CD4-positive, CD25-positive, alpha-beta regulatory T cell (primary cell): ENCODE measurements at regions not wholly inside any gene's neighbourhood (a gene's known extent, or its start where the extent isn't known, plus 50 kb on each side); places are given as distances from the start of the nearest gene placed in this dataset.

ENCODE experiments used
- ATAC-seq, 2 donors: fragments of 150-1000 bp; cut with Tn5 transposase; one replicate each; pipeline ENCODE4 v1.10.0; 2021; ENCODE audit warnings: low read depth in 2 of 2, moderate number of reproducible peaks in 2 of 2, moderate library complexity in 1 of 2
- DNase-seq, 3 donors: peaks; one replicate each; pipeline versions ENCODE4 v3.0.0 to v3.0.0-alpha.2; 2012 to 2022; ENCODE audit warnings: mixed read lengths in 1 of 3
- H3K27ac ChIP-seq: one replicate; pipeline ENCODE4 v1.7.0; 2013; ENCODE audit warnings: mild to moderate bottlenecking, low read length; ENCODE audit not compliant: insufficient read depth, poor library complexity, severe bottlenecking
- H3K27me3 ChIP-seq: one replicate; pipeline ENCODE4 v1.7.0; 2013; ENCODE audit warnings: low read length; ENCODE audit not compliant: control insufficient read depth, insufficient read depth
- H3K36me3 ChIP-seq: one replicate; pipeline ENCODE4 v1.7.0; 2013; ENCODE audit warnings: mild to moderate bottlenecking, low read length, moderate library complexity; ENCODE audit not compliant: control insufficient read depth, insufficient read depth
- H3K4me1 ChIP-seq: 2 replicates; pipeline ENCODE4 v1.7.0; 2013; ENCODE audit warnings: mild to moderate bottlenecking, low read length; ENCODE audit not compliant: insufficient read depth, control insufficient read depth, poor library complexity, severe bottlenecking
- H3K4me3 ChIP-seq: one replicate; pipeline ENCODE4 v1.7.0; 2013; ENCODE audit warnings: low read depth, mild to moderate bottlenecking, low read length, moderate library complexity
- H3K9me3 ChIP-seq, 2 experiments: 1 replicate in 1 of 2; 2 replicates in 1 of 2; pipeline ENCODE4 v1.7.0; 2013; ENCODE audit warnings: low read length in 2 of 2, mild to moderate bottlenecking in 1 of 2, moderate library complexity in 1 of 2; ENCODE audit not compliant: control insufficient read depth in 2 of 2
- H3K27ac Mint-ChIP-seq, 3 donors: one replicate each; pipeline ENCODE4 v1.8.0; 2020 to 2022; ENCODE audit warnings: mild to moderate bottlenecking in 3 of 3, mixed read lengths in 3 of 3, moderate library complexity in 2 of 3
- H3K27me3 Mint-ChIP-seq: one replicate; pipeline ENCODE4 v1.8.0; 2022; ENCODE audit warnings: mild to moderate bottlenecking, mixed read lengths
- H3K36me3 Mint-ChIP-seq: one replicate; pipeline ENCODE4 v1.8.0; 2020; ENCODE audit warnings: mixed read lengths
- H3K4me1 Mint-ChIP-seq, 4 donors: one replicate each; pipeline ENCODE4 v1.8.0; 2020 to 2022; ENCODE audit warnings: mixed read lengths in 4 of 4, mild to moderate bottlenecking in 1 of 4
- H3K4me3 Mint-ChIP-seq, 4 donors: one replicate each; pipeline ENCODE4 v1.8.0; 2020 to 2022; ENCODE audit warnings: mild to moderate bottlenecking in 4 of 4, mixed read lengths in 4 of 4, moderate library complexity in 3 of 4
- H3K9me3 Mint-ChIP-seq, 7 donors: one replicate each; pipeline ENCODE4 v1.8.0; 2020 to 2022; ENCODE audit warnings: mixed read lengths in 7 of 7, mild to moderate bottlenecking in 3 of 7, moderate library complexity in 2 of 7

DNA sequence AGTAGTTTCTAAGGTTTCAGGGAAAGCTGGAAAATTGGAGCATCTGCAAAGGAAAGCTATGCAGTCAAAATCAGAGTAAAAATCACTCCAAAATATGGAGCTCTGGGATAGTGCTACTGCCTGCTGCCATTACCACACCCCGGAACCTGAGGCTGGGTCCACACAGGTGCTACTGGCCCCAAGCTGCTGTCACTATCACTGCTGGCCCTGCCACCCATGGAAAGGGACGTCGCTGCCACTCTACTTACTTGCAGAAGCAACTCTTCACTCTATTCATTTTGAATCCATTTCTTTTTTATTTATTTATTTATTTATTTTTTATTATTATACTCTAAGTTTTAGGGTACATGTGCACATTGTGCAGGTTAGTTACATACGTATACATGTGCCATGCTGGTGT is 60.3 kb upstream of the RGS18 start:
- H3K27ac Mint-ChIP-seq = no peak overlapping the region
- no peaks in the 10 kb centered on the region for H3K4me1 Mint-ChIP-seq
- no peaks in the 10 kb centered on the region for H3K27me3 ChIP-seq
- H3K9me3 ChIP-seq = no peaks in the 10 kb centered on the region
- no peak overlapping the region for H3K4me3 ChIP-seq
- DNase-seq (no peak), ATAC-seq (no peak)
- no peaks in the 10 kb centered on the region for H3K36me3 Mint-ChIP-seq
- H3K4me3 Mint-ChIP-seq = no peak overlapping the region
- no peaks in the 10 kb centered on the region for H3K27me3 Mint-ChIP-seq
- H3K9me3 Mint-ChIP-seq = peaks cover 0 to 9% (median 4%) of the 10 kb centered on the region in 7 donors
- H3K27ac ChIP-seq = no peak overlapping the region
- no peaks in the 10 kb centered on the region for H3K36me3 ChIP-seq
- H3K4me1 ChIP-seq = no peaks in the 10 kb centered on the region

DNA sequence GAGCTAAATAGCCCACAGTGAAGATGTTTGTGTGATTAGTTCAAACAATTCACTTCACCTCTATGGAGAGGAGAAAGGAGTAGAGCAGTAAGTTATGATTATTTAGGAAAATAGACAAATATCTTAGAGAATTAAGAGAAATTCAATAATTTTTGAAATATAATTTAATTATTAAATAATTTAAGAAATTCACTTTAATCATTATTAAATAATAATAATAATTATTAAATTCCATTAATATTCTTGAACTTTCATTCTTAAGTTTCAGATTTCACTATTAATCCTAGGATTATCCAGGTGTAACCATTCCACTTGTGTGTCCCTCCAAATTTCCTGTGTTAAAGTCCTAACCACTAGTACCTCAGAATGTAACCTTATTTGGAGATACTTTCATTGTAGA is 58.9 kb upstream of the RGS18 start:
- H3K27ac Mint-ChIP-seq = no peak overlapping the region
- Histone ChIP-seq H3K36me3 (no peaks in the 10 kb centered on the region), H3K27me3 (no peaks in the 10 kb centered on the region), H3K4me1 (no peaks in the 10 kb centered on the region), H3K9me3 (no peaks in the 10 kb centered on the region), H3K27ac (no peak overlapping the region), H3K4me3 (no peak overlapping the region)
- H3K4me3 Mint-ChIP-seq = no peak overlapping the region
- ATAC-seq = no peak
- no peak for DNase-seq
- no peaks in the 10 kb centered on the region for H3K4me1 Mint-ChIP-seq
- peaks cover 0 to 9% (median 4%) of the 10 kb centered on the region in 7 donors for H3K9me3 Mint-ChIP-seq
- H3K36me3 Mint-ChIP-seq = no peaks in the 10 kb centered on the region
- no peaks in the 10 kb centered on the region for H3K27me3 Mint-ChIP-seq

DNA sequence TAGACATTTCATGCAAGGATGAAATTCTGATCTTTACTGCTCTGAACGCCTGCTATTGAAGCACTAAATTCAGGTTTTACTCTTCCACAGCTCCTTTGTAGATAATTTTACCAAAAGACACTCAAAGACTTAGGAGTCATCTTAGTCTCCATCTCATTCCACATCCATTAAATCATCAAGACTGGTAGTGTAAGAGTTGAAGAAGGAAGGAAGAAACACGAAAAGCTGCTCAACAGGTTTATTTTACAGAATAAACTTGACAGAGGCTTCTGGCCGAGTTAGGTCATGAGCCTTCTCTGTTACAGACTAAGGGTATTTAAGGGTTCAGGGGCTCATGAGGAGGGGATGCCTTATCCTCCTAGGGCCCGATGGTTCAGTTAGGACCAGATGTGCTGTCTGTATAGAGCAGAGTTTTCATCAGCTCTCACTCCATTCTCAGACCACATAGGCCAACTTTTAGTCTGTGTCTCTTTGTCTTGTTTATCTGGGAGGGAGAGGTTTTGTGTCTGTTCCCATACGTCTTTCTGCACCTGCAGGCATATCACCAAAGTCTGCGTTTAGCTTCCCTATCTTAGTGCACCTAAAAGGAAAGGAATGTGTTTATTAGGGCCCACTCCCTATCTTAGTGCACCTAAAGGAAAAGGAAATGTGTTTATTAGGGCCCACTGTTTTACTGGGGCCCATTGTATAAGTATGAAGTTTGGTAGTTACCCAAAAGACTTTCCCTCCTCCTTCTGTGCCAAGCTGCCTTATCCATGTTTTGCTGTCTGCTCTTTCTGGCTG is 57.4 kb upstream of the RGS18 start:
- Histone ChIP-seq H3K36me3 (no peaks in the 10 kb centered on the region), H3K4me1 (no peaks in the 10 kb centered on the region), H3K27ac (no peak overlapping the region), H3K27me3 (no peaks in the 10 kb centered on the region), H3K9me3 (no peaks in the 10 kb centered on the region), H3K4me3 (no peak overlapping the region)
- Mint-ChIP-seq H3K4me1 (no peaks in the 10 kb centered on the region), H3K27ac (peak overlapping the region in 1 of 3 donors; percentile 41), H3K36me3 (no peaks in the 10 kb centered on the region), H3K27me3 (no peaks in the 10 kb centered on the region), H3K9me3 (peaks cover 0 to 5% (median 1%) of the 10 kb centered on the region in 7 donors), H3K4me3 (no peak overlapping the region)
- no peak for DNase-seq
- no peak for ATAC-seq

- DNase-seq (no peak), ATAC-seq (no peak)
- Mint-ChIP-seq H3K9me3 (peaks cover 0 to 5% (median 3%) of the 10 kb centered on the region in 7 donors), H3K4me3 (no peak overlapping the region), H3K27me3 (no peaks in the 10 kb centered on the region), H3K4me1 (no peaks in the 10 kb centered on the region), H3K36me3 (no peaks in the 10 kb centered on the region), H3K27ac (no peak overlapping the region)
- no peaks in the 10 kb centered on the region for H3K4me1 ChIP-seq
- no peak overlapping the region for H3K27ac ChIP-seq
- no peaks in the 10 kb centered on the region for H3K9me3 ChIP-seq
- no peaks in the 10 kb centered on the region for H3K27me3 ChIP-seq
- no peaks in the 10 kb centered on the region for H3K36me3 ChIP-seq
- H3K4me3 ChIP-seq = no peak overlapping the region
Measured at GRCh38 chr1:192104128-192104527, 54.1 kb upstream of the RGS18 start.

DNA sequence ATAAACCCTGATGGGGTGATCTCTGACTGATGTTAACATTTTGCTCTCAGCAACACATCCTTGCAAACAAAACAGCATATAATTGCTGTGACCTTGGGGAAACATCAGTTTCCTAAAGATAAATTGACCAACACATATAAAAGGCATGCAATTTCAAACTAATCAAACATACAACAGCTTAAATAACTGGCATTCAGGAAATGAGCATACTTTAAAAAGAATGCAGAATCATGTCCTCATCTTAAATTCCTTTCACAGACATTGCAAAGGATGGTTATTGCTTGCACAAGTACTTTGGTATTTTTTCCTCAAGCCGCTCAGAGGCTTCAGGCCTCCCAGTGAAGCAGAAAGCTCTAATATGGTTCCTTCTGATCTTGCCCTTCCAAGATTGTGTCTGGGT is 53.4 kb upstream of the RGS18 start:
- Histone ChIP-seq H3K36me3 (no peaks in the 10 kb centered on the region), H3K27me3 (no peaks in the 10 kb centered on the region), H3K9me3 (no peaks in the 10 kb centered on the region), H3K27ac (no peak overlapping the region), H3K4me1 (no peaks in the 10 kb centered on the region), H3K4me3 (no peak overlapping the region)
- Mint-ChIP-seq H3K9me3 (peaks cover 0 to 5% (median 3%) of the 10 kb centered on the region in 7 donors), H3K27me3 (no peaks in the 10 kb centered on the region), H3K27ac (no peak overlapping the region), H3K4me3 (no peak overlapping the region), H3K4me1 (no peaks in the 10 kb centered on the region), H3K36me3 (no peaks in the 10 kb centered on the region)
- DNase-seq (no peak), ATAC-seq (no peak)

DNA sequence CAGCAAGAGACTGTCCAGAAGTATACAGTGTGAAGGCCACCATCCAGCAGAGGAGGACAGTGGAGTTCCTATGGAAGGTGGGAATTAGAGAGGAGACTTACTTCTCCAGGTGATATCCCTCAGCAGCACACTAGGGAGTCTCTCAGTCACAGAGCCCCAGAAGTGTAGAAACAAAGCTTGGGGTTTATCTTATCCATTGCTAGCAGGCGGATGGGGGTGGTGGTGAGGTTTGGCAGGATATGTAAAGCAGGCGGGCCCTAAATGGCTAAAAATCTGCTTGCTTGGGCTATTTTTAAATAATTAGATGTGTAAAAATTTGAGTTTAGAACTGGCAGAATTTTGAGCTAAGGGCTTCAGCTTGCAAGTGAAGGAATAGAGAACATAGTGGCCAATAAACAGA is 50.1 kb upstream of the RGS18 start:
- Histone ChIP-seq H3K27me3 (no peaks in the 10 kb centered on the region), H3K9me3 (no peaks in the 10 kb centered on the region), H3K4me1 (no peaks in the 10 kb centered on the region), H3K4me3 (no peak overlapping the region), H3K27ac (no peak overlapping the region), H3K36me3 (no peaks in the 10 kb centered on the region)
- H3K27me3 Mint-ChIP-seq = no peaks in the 10 kb centered on the region
- H3K27ac Mint-ChIP-seq = no peak overlapping the region
- no peaks in the 10 kb centered on the region for H3K4me1 Mint-ChIP-seq
- DNase-seq (no peak), ATAC-seq (no peak)
- H3K4me3 Mint-ChIP-seq = no peak overlapping the region
- H3K36me3 Mint-ChIP-seq = no peaks in the 10 kb centered on the region
- H3K9me3 Mint-ChIP-seq = peaks cover 0 to 5% (median 0%) of the 10 kb centered on the region in 7 donors
